RWPE1 (cell line): ENCODE measurements at regions not wholly inside any gene's neighbourhood (a gene's known extent, or its start where the extent isn't known, plus 50 kb on each side); places are given as distances from the start of the nearest gene placed in this dataset.

Experiments used
- CTCF ChIA-PET: fragments of 350-600 bp; sonication (Branson Sonifier 250); formaldehyde crosslinking; extraction: SDS; loops from one replicate; lab custom pipeline; 2021; lab: Yijun Ruan, JAX
- POLR2A ChIA-PET: fragments of 400-600 bp; formaldehyde crosslinking; extraction: SDS; loops from one replicate; lab custom pipeline; 2020; ENCODE audit warnings: antibody characterized with exemption; ENCODE audit not compliant: low non-redundant PET; lab: Yijun Ruan, JAX
- DNase-seq: peaks from one replicate; pipeline ENCODE4 v3.0.0; 2012; ENCODE audit warnings: low spot score
- H3K27ac ChIP-seq: fragments of 450-650 bp; 2 replicates; pipeline ENCODE4 v1.5.1; 2017
- CTCF ChIP-seq: fragments of 450-650 bp; conservative IDR thresholded peaks from 2 replicates; pipeline ENCODE4 v1.5.1; 2017; ENCODE audit warnings: low read depth, mild to moderate bottlenecking

- ChIA-PET POLR2A (no interaction called here), CTCF (no interaction called here)
- no peak for TF ChIP-seq CTCF
- no peak overlapping the region for H3K27ac ChIP-seq
- DNase-seq = no peak
Observed at GRCh38 chr14:29444216-29444615, 483.4 kb downstream of the PRKD1 start.

GRCh38 chr14:29444805-29445204 is 482.8 kb downstream of the PRKD1 start:
- ChIA-PET POLR2A (no interaction called here), CTCF (no interaction called here)
- no peak for DNase-seq
- TF ChIP-seq CTCF = no peak
- H3K27ac ChIP-seq = no peak overlapping the region

- no peak for TF ChIP-seq CTCF
- H3K27ac ChIP-seq = no peak overlapping the region
- POLR2A ChIA-PET = no interaction called here
- no peak for DNase-seq
- CTCF ChIA-PET = no interaction called here
Observed at GRCh38 chr14:29446971-29447370, 480.7 kb downstream of the PRKD1 start.

- ChIA-PET CTCF (no interaction called here), POLR2A (no interaction called here)
- no peak for TF ChIP-seq CTCF
Observed at GRCh38 chr14:29451941-29452340, 475.7 kb downstream of the PRKD1 start.

GRCh38 chr14:29453045-29453444 is 474.6 kb downstream of the PRKD1 start:
- ChIA-PET POLR2A (no interaction called here), CTCF (no interaction called here)
- no peak overlapping the region for H3K27ac ChIP-seq
- no peak for TF ChIP-seq CTCF
- no peak for DNase-seq

More at GRCh38 chr14:29451941-29452340, 475.7 kb downstream of the PRKD1 start:
- no peak overlapping the region for H3K27ac ChIP-seq
- DNase-seq = no peak

- TF ChIP-seq CTCF = no peak
- POLR2A ChIA-PET = no interaction called here
- CTCF ChIA-PET = no interaction called here
- no peak overlapping the region for H3K27ac ChIP-seq
- DNase-seq = no peak
Observed at GRCh38 chr14:29454026-29454693, 473.5 kb downstream of the PRKD1 start.
